ENCODE measurements at regions not wholly inside any gene's neighbourhood (a gene's known extent, or its start where the extent isn't known, plus 50 kb on each side); places are given as distances from the start of the nearest gene placed in this dataset.
A peak's percentile ranks its signal among the peaks of the same experiment; 100 is the strongest.

GRCh38 chr2:174666312-174666711, 68.7 kb upstream of the WIPF1 start:
- no peak overlapping the region for H2AFZ ChIP-seq (ENCODE audit: low read depth, low read length)
- no peaks in the 10 kb centered on the region for H3K9me3 ChIP-seq (ENCODE audit: control insufficient read depth, low read length)
- H2AK5ac ChIP-seq (ENCODE audit: low read length, severe bottlenecking) = no peak overlapping the region
- H3K14ac ChIP-seq (ENCODE audit: low read length in 2 of 2) = no peak overlapping the region
- peaks cover 0 to 4% of the 10 kb centered on the region in 2 experiments for H3K36me3 ChIP-seq (ENCODE audit: control insufficient read depth in 1 of 2, insufficient read depth in 2 of 2, low read depth in 1 of 2, low read length in 2 of 2)
- H3K18ac ChIP-seq (ENCODE audit: low read depth in 1 of 2, low read length in 2 of 2) = peak overlapping the region in 1 of 2 experiments; percentile 38
- H3K9ac ChIP-seq (ENCODE audit: low read length) = peak overlapping the region; percentile 67
- H3K27ac ChIP-seq (ENCODE audit: low read length, poor library complexity, severe bottlenecking) = no peak overlapping the region
- no peaks in the 10 kb centered on the region for H3K4me1 ChIP-seq (ENCODE audit: control insufficient read depth, insufficient read depth, low read depth, low read length)
- no peak overlapping the region for H3K4me3 ChIP-seq (ENCODE audit: insufficient read depth in 1 of 2, low read depth in 1 of 2, low read length in 2 of 2)
- H4K8ac ChIP-seq (ENCODE audit: low read length) = peak overlapping the region; percentile 30
- H4K91ac ChIP-seq (ENCODE audit: low read length) = no peak overlapping the region
- H3K79me1 ChIP-seq (replicated peaks; ENCODE audit: low read length, poor library complexity, severe bottlenecking) = peaks cover 49% of the 10 kb centered on the region
- H2BK120ac ChIP-seq (ENCODE audit: low read depth, low read length) = no peak overlapping the region
- H2BK5ac ChIP-seq (ENCODE audit: low read depth, low read length, poor library complexity, severe bottlenecking) = no peak overlapping the region
- H3K23ac ChIP-seq (ENCODE audit: low read length in 2 of 2) = no peak overlapping the region
- H2BK15ac ChIP-seq (ENCODE audit: low read depth, poor library complexity, severe bottlenecking) = no peak overlapping the region
- no peak overlapping the region for H3K4ac ChIP-seq (ENCODE audit: low read depth in 1 of 2, low read length in 2 of 2)
- H2BK12ac ChIP-seq (ENCODE audit: low read length in 2 of 2) = no peak overlapping the region
- no peak for DNase-seq
- H3K27me3 ChIP-seq (ENCODE audit: control insufficient read depth in 1 of 2, insufficient read depth in 1 of 2, low read length in 2 of 2) = no peaks in the 10 kb centered on the region
- H3K4me2 ChIP-seq (ENCODE audit: low read length, poor library complexity, severe bottlenecking) = no peak overlapping the region

- Histone ChIP-seq H3K23ac (ENCODE audit: low read length in 2 of 2) (no peak overlapping the region), H2BK5ac (ENCODE audit: low read depth, low read length, poor library complexity, severe bottlenecking) (no peak overlapping the region), H3K9me3 (ENCODE audit: control insufficient read depth, low read length) (no peaks in the 10 kb centered on the region), H3K27ac (ENCODE audit: low read length, poor library complexity, severe bottlenecking) (no peak overlapping the region), H3K4me3 (ENCODE audit: insufficient read depth in 1 of 2, low read depth in 1 of 2, low read length in 2 of 2) (peak overlapping the region in 1 of 2 experiments; percentile 12), H2BK12ac (ENCODE audit: low read length in 2 of 2) (no peak overlapping the region), H3K4me1 (ENCODE audit: control insufficient read depth, insufficient read depth, low read depth, low read length) (peaks cover 1% of the 10 kb centered on the region), H2BK120ac (ENCODE audit: low read depth, low read length) (no peak overlapping the region), H3K14ac (ENCODE audit: low read length in 2 of 2) (no peak overlapping the region), H3K36me3 (ENCODE audit: control insufficient read depth in 1 of 2, insufficient read depth in 2 of 2, low read depth in 1 of 2, low read length in 2 of 2) (peaks cover 4 to 20% of the 10 kb centered on the region in 2 experiments), H3K4me2 (ENCODE audit: low read length, poor library complexity, severe bottlenecking) (no peak overlapping the region), H3K27me3 (ENCODE audit: control insufficient read depth in 1 of 2, insufficient read depth in 1 of 2, low read length in 2 of 2) (no peaks in the 10 kb centered on the region), H2BK15ac (ENCODE audit: low read depth, poor library complexity, severe bottlenecking) (no peak overlapping the region), H2AK5ac (ENCODE audit: low read length, severe bottlenecking) (no peak overlapping the region), H3K4ac (ENCODE audit: low read depth in 1 of 2, low read length in 2 of 2) (no peak overlapping the region), H3K79me1 (replicated peaks; ENCODE audit: low read length, poor library complexity, severe bottlenecking) (peaks cover 54% of the 10 kb centered on the region), H3K18ac (ENCODE audit: low read depth in 1 of 2, low read length in 2 of 2) (peak overlapping the region in 1 of 2 experiments; percentile 1), H2AFZ (ENCODE audit: low read depth, low read length) (no peak overlapping the region), H4K8ac (ENCODE audit: low read length) (no peak overlapping the region), H4K91ac (ENCODE audit: low read length) (no peak overlapping the region), H3K9ac (ENCODE audit: low read length) (peak overlapping the region; percentile 75)
- no peak for DNase-seq
- WGBS = 85% methylated on average over 7 of the region's 7 CpGs
Measured at GRCh38 chr2:174664084-174664759, 66.6 kb upstream of the WIPF1 start.

- Histone ChIP-seq H3K36me3 (ENCODE audit: control insufficient read depth in 1 of 2, insufficient read depth in 2 of 2, low read depth in 1 of 2, low read length in 2 of 2) (peaks cover 4 to 26% of the 10 kb centered on the region in 2 experiments), H3K4me3 (ENCODE audit: insufficient read depth in 1 of 2, low read depth in 1 of 2, low read length in 2 of 2) (peak overlapping the region in 1 of 2 experiments; percentile 12), H4K8ac (ENCODE audit: low read length) (no peak overlapping the region), H3K27ac (ENCODE audit: low read length, poor library complexity, severe bottlenecking) (no peak overlapping the region), H3K4me1 (ENCODE audit: control insufficient read depth, insufficient read depth, low read depth, low read length) (peaks cover 1% of the 10 kb centered on the region), H3K4ac (ENCODE audit: low read depth in 1 of 2, low read length in 2 of 2) (no peak overlapping the region), H2AFZ (ENCODE audit: low read depth, low read length) (no peak overlapping the region), H3K27me3 (ENCODE audit: control insufficient read depth in 1 of 2, insufficient read depth in 1 of 2, low read length in 2 of 2) (no peaks in the 10 kb centered on the region), H3K14ac (ENCODE audit: low read length in 2 of 2) (no peak overlapping the region), H2AK5ac (ENCODE audit: low read length, severe bottlenecking) (no peak overlapping the region), H3K18ac (ENCODE audit: low read depth in 1 of 2, low read length in 2 of 2) (no peak overlapping the region), H2BK5ac (ENCODE audit: low read depth, low read length, poor library complexity, severe bottlenecking) (no peak overlapping the region), H3K23ac (ENCODE audit: low read length in 2 of 2) (no peak overlapping the region), H4K91ac (ENCODE audit: low read length) (no peak overlapping the region), H3K4me2 (ENCODE audit: low read length, poor library complexity, severe bottlenecking) (no peak overlapping the region), H2BK15ac (ENCODE audit: low read depth, poor library complexity, severe bottlenecking) (no peak overlapping the region), H2BK12ac (ENCODE audit: low read length in 2 of 2) (no peak overlapping the region), H3K9me3 (ENCODE audit: control insufficient read depth, low read length) (no peaks in the 10 kb centered on the region), H3K79me1 (replicated peaks; ENCODE audit: low read length, poor library complexity, severe bottlenecking) (peaks cover 53% of the 10 kb centered on the region), H2BK120ac (ENCODE audit: low read depth, low read length) (no peak overlapping the region), H3K9ac (ENCODE audit: low read length) (peak overlapping the region; percentile 75)
- DNase-seq = no peak
- WGBS = 95% methylated on average over 7 of the region's 7 CpGs
Measured at GRCh38 chr2:174663550-174663949, 65.9 kb upstream of the WIPF1 start.

- Histone ChIP-seq H2BK15ac (ENCODE audit: low read depth, poor library complexity, severe bottlenecking) (no peak overlapping the region), H4K8ac (ENCODE audit: low read length) (no peak overlapping the region), H3K14ac (ENCODE audit: low read length in 2 of 2) (no peak overlapping the region), H3K4me3 (ENCODE audit: insufficient read depth in 1 of 2, low read depth in 1 of 2, low read length in 2 of 2) (no peak overlapping the region), H3K79me1 (replicated peaks; ENCODE audit: low read length, poor library complexity, severe bottlenecking) (peaks cover 52% of the 10 kb centered on the region), H2AFZ (ENCODE audit: low read depth, low read length) (no peak overlapping the region), H3K9ac (ENCODE audit: low read length) (peak overlapping the region; percentile 75), H2BK5ac (ENCODE audit: low read depth, low read length, poor library complexity, severe bottlenecking) (peak overlapping the region; percentile 3), H3K18ac (ENCODE audit: low read depth in 1 of 2, low read length in 2 of 2) (no peak overlapping the region), H2AK5ac (ENCODE audit: low read length, severe bottlenecking) (no peak overlapping the region), H4K91ac (ENCODE audit: low read length) (no peak overlapping the region), H3K27me3 (ENCODE audit: control insufficient read depth in 1 of 2, insufficient read depth in 1 of 2, low read length in 2 of 2) (no peaks in the 10 kb centered on the region), H3K4ac (ENCODE audit: low read depth in 1 of 2, low read length in 2 of 2) (no peak overlapping the region), H3K4me1 (ENCODE audit: control insufficient read depth, insufficient read depth, low read depth, low read length) (peaks cover 1% of the 10 kb centered on the region), H3K36me3 (ENCODE audit: control insufficient read depth in 1 of 2, insufficient read depth in 2 of 2, low read depth in 1 of 2, low read length in 2 of 2) (peaks cover 4 to 29% of the 10 kb centered on the region in 2 experiments), H2BK12ac (ENCODE audit: low read length in 2 of 2) (no peak overlapping the region), H2BK120ac (ENCODE audit: low read depth, low read length) (no peak overlapping the region), H3K23ac (ENCODE audit: low read length in 2 of 2) (no peak overlapping the region), H3K9me3 (ENCODE audit: control insufficient read depth, low read length) (no peaks in the 10 kb centered on the region), H3K27ac (ENCODE audit: low read length, poor library complexity, severe bottlenecking) (no peak overlapping the region), H3K4me2 (ENCODE audit: low read length, poor library complexity, severe bottlenecking) (no peak overlapping the region)
- DNase-seq = no peak
- 88% methylated on average over 2 of the region's 3 CpGs for WGBS
Measured at GRCh38 chr2:174662859-174663258, 65.3 kb upstream of the WIPF1 start.

All from mesenchymal stem cell (in vitro differentiated cells and primary cell).